ENCODE measurements at regions not wholly inside any gene's neighbourhood (a gene's known extent, or its start where the extent isn't known, plus 50 kb on each side); places are given as distances from the start of the nearest gene placed in this dataset.

- Histone ChIP-seq H3K9me3 (no peaks in the 10 kb centered on the region), H3K9ac (ENCODE audit: low read depth in 2 of 2, low read length in 2 of 2) (no peak overlapping the region), H3K36me3 (no peaks in the 10 kb centered on the region), H3K27ac (no peak overlapping the region), H3K4me1 (no peaks in the 10 kb centered on the region), H3K4me3 (no peak overlapping the region), H3K27me3 (no peaks in the 10 kb centered on the region)
- intact Hi-C loops (cut with DNase I): no loop called here
- no peak for TF ChIP-seq CTCF (IDR thresholded peaks at IDR 0.05)
- DNase-seq: no peak
Observed at GRCh38 chr4:184887947-184888346, 62.2 kb upstream of the ACSL1 start.

GRCh38 chr4:184889666-184890335, 64.0 kb upstream of the ACSL1 start:
- no peaks in the 10 kb centered on the region for H3K36me3 ChIP-seq
- no peak overlapping the region for H3K27ac ChIP-seq
- no peaks in the 10 kb centered on the region for H3K9me3 ChIP-seq
- H3K4me3 ChIP-seq: no peak overlapping the region
- no peak for TF ChIP-seq CTCF (IDR thresholded peaks at IDR 0.05)
- H3K27me3 ChIP-seq: no peaks in the 10 kb centered on the region
- no peaks in the 10 kb centered on the region for H3K4me1 ChIP-seq
- DNase-seq: no peak
- no peak overlapping the region for H3K9ac ChIP-seq (ENCODE audit: low read depth in 2 of 2, low read length in 2 of 2)
- intact Hi-C loops (cut with DNase I): no loop called here

GRCh38 chr4:184890499-184890898, 64.7 kb upstream of the ACSL1 start:
- intact Hi-C loops (cut with DNase I): no loop called here
- Histone ChIP-seq H3K9me3 (no peaks in the 10 kb centered on the region), H3K4me3 (no peak overlapping the region), H3K36me3 (no peaks in the 10 kb centered on the region), H3K27me3 (no peaks in the 10 kb centered on the region), H3K27ac (no peak overlapping the region), H3K4me1 (no peaks in the 10 kb centered on the region), H3K9ac (ENCODE audit: low read depth in 2 of 2, low read length in 2 of 2) (no peak overlapping the region)
- no peak for DNase-seq
- TF ChIP-seq CTCF (IDR thresholded peaks at IDR 0.05): no peak

- Histone ChIP-seq H3K4me3 (no peak overlapping the region), H3K9me3 (no peaks in the 10 kb centered on the region), H3K9ac (ENCODE audit: low read depth in 2 of 2, low read length in 2 of 2) (no peak overlapping the region), H3K4me1 (no peaks in the 10 kb centered on the region), H3K27me3 (no peaks in the 10 kb centered on the region), H3K36me3 (no peaks in the 10 kb centered on the region), H3K27ac (no peak overlapping the region)
- intact Hi-C loops (cut with DNase I): no loop called here
- TF ChIP-seq CTCF (IDR thresholded peaks at IDR 0.05): no peak
- no peak for DNase-seq
Observed at GRCh38 chr4:184891816-184892397, 66.1 kb upstream of the ACSL1 start.

GRCh38 chr4:184892999-184893398, 67.2 kb upstream of the ACSL1 start:
- Histone ChIP-seq H3K4me3 (no peak overlapping the region), H3K27me3 (no peaks in the 10 kb centered on the region), H3K27ac (no peak overlapping the region), H3K9ac (ENCODE audit: low read depth in 2 of 2, low read length in 2 of 2) (no peak overlapping the region), H3K9me3 (no peaks in the 10 kb centered on the region), H3K36me3 (no peaks in the 10 kb centered on the region), H3K4me1 (no peaks in the 10 kb centered on the region)
- no peak for TF ChIP-seq CTCF (IDR thresholded peaks at IDR 0.05)
- intact Hi-C loops (cut with DNase I): no loop called here
- no peak for DNase-seq
